GM18505 (cell line): ENCODE measurements at regions not wholly inside any gene's neighbourhood (a gene's known extent, or its start where the extent isn't known, plus 50 kb on each side); places are given as distances from the start of the nearest gene placed in this dataset.

Experiments used
- ATAC-seq: cut with Tn5 transposase; IDR thresholded peaks from one replicate; pipeline ENCODE4 v1.9.1; 2021; ENCODE audit not compliant: unreplicated experiment
- POLR2A ChIP-seq: IDR thresholded peaks from 4 replicates; pipeline ENCODE4 v1.6.1; 2011; ENCODE audit warnings: borderline replicate concordance; ENCODE audit not compliant: insufficient read depth, insufficient read length; ENCODE audit errors: extremely low read depth

GRCh38 chr17:77266891-77267341 lies 126.1 kb downstream of the SEC14L1 start:
- no peak for TF ChIP-seq POLR2A
- no peak for ATAC-seq

- TF ChIP-seq POLR2A = no peak
- ATAC-seq = no peak
Measured at GRCh38 chr17:77269696-77270681, 129.2 kb downstream of the SEC14L1 start.

DNA sequence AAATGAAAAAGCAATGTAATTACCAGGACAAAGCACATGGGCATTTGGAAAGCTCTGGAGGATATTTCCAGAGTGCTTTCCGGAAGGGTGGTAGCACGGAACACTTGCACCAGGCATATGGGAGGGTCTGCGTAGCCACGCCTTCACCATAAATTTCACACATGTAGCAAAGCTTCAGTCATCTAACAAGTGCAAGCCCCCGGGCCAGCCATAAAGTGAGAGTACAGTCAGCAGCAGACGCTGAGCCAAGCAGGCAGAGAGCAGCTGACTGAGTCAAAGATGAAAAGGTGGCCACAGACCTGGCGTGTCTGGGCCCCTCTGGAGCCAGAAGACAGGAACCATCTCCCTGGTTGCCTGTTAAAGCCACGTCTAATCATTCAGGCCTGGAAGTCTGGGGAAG lies 130.6 kb downstream of the SEC14L1 start:
- no peak for ATAC-seq
- no peak for TF ChIP-seq POLR2A

GRCh38 chr17:77273397-77274085 lies 132.8 kb downstream of the SEC14L1 start:
- no peak for ATAC-seq

GRCh38 chr17:77274096-77274845 lies 133.5 kb downstream of the SEC14L1 start:
- no peak for TF ChIP-seq POLR2A

More at GRCh38 chr17:77273397-77274085, 132.8 kb downstream of the SEC14L1 start:
- no peak for TF ChIP-seq POLR2A

GRCh38 chr17:77279448-77280303 lies 138.9 kb downstream of the SEC14L1 start:
- no peak for ATAC-seq

More at GRCh38 chr17:77274096-77274845, 133.5 kb downstream of the SEC14L1 start:
- ATAC-seq = no peak

DNA sequence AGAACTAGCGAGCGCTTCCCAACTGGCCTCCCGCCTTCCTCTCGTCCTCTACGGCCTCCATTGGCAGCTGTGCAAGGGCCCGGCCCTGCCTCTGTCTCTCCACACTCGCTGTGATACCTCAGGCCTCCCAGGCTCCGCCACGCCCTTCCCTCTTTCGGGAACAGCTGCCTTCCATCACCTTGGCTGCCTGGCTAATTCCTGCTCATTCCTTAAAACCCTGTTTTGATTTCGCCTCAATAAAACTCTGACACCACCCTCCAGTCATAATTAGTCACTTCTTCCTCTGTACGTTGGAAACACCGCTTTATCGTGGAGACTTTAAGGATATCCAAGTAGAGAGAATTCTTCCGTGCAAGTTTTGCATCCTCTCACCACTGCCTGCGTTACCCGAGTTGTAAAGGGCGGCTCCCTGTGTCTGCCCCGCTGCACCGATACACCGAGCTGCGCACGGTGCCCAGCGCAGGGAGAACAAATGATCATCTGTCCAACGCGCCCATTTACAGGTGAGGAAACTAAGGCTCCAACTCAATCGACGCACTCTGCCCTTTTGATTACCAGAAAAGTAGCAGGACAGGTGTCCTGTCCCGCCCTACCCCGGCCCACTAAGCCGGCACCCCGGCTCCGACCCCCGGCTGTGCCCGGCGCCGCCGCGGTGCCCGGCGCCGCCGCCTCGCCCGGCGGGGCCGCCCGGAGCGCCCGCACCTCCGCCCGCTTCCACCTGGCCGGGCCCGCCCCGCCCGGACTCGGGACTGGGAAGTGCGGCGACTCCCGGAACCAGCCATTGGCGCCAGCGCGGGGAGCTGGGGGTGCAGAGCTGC lies 139.7 kb downstream of the SEC14L1 start:
- ATAC-seq = no peak

More at GRCh38 chr17:77279448-77280303, 138.9 kb downstream of the SEC14L1 start:
- no peak for TF ChIP-seq POLR2A

DNA sequence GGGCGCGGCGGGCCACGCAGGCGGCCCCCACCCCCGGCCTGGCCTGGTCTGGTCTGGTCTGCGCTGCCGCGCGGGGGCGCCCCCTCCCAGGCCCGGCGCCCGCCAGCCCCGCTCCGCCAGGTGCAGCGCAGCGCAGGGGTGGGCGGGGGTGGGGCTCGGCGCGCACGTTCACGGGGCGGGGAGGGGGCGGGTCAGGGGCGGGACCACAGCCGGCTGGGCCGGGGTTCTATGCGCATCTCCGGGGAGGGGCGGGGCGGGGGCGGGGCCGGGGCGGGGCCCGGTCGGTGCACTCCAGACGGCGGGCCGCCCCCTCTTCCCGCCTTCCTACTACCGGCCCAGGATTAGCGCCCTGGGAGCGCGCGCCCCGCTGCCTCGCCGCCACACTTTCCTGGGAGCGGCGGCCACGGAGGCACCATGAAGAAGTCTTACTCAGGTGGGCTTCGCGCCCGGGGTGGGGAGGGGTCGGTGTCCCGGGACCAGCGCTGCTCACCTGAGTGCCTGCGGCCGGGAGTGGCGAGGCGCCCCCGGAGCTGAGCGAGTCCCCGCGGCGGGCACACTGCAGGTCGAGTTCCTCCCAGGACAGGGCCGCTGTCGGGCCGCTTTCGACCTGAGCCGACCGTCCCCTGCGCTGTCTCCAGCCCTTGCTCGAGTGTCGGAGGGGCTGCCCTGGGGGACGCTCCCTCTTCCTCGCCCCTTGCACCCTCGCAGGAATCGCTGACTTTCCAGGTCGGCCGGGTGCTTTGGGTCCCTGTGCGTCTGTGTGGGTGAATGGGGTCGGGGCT lies 140.5 kb downstream of the SEC14L1 start:
- ATAC-seq = peak; percentile 69
- TF ChIP-seq POLR2A = no peak

More for the DNA sequence above, 139.7 kb downstream of the SEC14L1 start:
- TF ChIP-seq POLR2A = no peak

- peak; percentile 7 for ATAC-seq
Measured at GRCh38 chr17:77281904-77282367, 141.2 kb downstream of the SEC14L1 start.

More at GRCh38 chr17:77281904-77282367, 141.2 kb downstream of the SEC14L1 start:
- TF ChIP-seq POLR2A = no peak
